IPS-11a (cell line): ENCODE measurements at regions not wholly inside any gene's neighbourhood (a gene's known extent, or its start where the extent isn't known, plus 50 kb on each side); places are given as distances from the start of the nearest gene placed in this dataset.
"Not testable (repeated sequence)": the region's sequence is repeated elsewhere in the genome, so short reads cannot be mapped to it uniquely, and the experiment has no call there.

Experiments
- H3K4me3 ChIP-seq: one replicate; pipeline ENCODE4 v1.5.1; 2013; ENCODE audit warnings: low read depth, low read length, control low read depth

DNA sequence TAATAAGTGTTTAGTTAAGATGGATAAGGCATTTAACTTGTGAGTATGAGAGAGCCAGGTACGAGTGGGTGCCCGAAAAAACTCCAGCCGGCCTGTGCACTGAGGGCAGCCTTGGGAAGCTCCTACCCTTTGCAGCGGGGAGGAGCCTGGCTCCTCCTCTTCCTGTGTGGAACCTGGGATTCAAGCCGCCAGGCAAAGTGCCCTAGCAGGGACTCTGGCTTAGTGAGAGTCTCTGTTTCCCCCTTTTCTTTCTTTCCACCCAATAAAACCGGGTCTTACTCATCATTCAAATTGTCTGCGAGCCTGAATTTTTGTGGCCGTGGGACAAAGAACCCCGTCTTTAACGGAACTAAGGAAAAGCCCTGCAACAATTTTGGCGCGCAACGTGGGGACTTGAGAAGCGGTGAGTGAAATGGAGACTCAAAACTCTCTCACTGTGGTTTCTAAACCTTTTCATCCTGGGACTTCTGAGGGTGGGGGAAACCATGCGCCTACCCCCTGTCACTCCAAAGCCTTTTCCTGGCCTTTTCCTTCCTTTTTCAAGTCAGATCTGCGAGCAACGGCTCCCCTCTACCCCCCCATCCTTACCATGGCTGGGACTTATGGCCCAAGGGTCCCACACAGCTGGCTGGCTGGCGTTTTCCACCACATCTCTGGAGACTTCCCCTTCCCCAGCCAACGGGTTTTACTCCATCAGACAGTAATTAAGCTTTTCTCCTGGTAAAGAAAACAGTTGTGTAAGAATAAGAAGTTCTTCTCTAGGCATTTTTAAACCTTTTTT is 535.7 kb upstream of the ACO1 start:
- H3K4me3 ChIP-seq = no peak overlapping the region

DNA sequence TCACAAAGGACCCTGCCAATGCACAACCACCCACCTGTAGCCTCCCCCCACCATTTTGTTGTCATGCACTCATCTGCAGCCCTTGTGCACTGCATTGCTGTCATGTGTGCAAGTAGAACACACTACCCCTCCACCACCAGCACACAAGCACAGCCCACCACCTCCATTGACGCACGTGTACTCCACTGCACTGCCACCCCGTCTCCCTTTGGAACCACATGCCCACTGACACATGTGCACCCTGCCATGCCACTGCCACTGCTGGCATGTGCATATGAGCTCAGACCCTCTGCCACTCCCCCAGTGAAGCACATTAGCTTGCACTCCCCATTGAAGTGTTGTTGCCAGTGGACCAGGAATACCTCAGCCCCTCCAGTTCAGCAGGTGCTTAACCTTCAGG is 530.3 kb upstream of the ACO1 start:
- H3K4me3 ChIP-seq = no peak overlapping the region

DNA sequence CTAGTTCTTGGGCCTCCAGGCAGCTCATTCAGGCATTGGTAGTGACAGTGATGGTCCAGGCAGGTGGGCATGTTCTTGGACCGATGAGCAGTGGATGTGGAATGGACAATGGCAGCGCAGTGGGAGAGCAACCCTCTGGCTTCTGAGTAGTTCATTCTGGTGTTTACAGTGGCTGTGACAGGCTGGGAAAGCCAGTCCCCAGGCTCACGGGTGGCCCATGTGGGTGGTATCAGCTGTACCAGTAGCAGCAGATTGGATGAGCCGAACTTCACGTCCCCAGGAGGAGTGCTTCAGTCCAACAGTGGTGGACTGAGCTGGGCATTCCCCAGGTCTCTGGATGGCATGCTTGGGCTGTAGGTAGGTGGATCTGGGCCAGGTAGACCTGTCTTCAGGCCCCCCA is 515.6 kb upstream of the ACO1 start:
- no peak overlapping the region for H3K4me3 ChIP-seq

DNA sequence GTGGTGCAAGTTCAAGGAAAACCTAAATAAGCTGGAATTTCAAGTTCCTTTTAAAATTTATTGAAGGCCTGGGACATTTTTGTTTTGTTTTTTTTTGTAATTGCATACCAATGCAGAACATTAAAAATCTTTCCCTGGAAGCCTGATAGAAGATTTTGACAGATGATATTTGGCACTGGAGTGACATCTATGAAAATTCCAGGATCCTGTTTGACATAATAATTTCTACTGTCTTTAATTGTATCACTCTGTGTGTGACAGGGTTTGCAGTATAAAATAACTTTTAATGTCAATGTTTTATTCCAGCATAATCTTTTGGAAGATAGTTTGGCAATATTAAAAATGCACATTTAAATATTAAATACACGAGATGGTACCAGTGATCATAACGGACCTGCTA is 514.2 kb upstream of the ACO1 start:
- H3K4me3 ChIP-seq = no peak overlapping the region

DNA sequence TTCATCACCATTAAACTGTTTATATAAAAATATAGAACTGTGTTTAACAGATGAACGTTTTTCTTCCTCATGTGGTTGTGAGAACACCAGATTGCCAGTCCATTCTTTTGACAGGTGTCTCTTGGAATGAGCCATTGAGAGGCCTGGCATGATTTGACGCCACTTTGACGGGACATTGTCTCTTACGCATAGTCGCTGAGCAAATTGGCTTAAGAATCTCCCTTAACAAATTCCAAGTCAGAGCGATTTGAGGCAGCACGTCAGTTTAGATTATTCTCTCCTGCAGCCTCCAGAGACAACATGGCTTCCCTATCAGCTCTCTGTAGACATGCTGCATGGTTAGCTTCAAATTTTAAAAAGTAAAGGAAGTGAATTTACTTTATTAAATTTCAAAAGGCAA is 510.7 kb upstream of the ACO1 start:
- no peak overlapping the region for H3K4me3 ChIP-seq

DNA sequence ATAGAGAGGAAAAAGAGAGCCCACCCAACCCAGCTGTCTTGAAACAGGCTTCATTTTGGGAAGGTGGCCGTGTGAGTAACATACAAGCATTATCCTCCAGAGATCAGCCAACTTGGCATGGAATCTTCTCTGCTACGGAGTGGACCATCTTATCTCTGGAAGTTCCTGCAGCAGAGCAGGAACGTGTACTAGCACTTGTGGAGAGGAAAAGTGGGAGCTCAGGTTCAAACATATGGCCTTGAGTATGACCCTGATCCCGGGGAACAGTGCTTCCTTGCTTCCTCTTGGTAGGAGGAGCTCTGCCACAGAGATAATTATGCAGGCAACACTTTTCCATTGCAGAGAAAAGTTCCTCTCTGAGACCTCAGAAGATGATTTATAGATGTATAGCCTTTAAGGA is 490.4 kb upstream of the ACO1 start:
- no peak overlapping the region for H3K4me3 ChIP-seq

- no peak overlapping the region for H3K4me3 ChIP-seq
These were observed 476.1 kb upstream of the ACO1 start for GRCh38 chr9:31908158-31908890.

DNA sequence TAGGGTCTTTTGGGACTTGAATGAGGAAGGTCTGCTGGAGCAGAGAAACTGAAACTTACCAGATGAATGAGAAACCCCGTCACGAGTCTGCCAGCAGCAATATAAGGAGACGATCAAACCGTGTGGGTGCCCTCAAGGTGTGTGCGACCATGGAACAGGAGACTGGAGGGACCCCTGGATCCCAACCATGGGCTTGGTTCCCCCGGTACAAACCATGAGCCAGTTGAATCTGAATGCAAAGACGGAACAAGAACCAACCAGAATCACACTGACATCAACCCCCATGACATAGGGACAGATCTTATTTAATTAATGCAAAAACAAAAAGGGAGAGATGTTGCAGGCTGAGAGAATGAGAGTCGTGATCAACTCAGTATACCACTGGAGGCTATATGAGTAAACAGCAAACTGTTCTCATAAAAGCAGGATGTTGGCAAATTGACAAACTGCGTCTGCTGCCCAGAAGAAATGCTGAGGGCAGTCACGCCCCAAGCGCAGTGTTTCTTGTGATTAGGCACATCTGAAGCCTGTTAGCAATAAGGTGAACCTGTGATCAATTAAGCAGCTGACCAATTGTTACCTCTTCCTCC is 475.5 kb upstream of the ACO1 start:
- H3K4me3 ChIP-seq = no peak overlapping the region

GRCh38 chr9:31912636-31913035 is 471.8 kb upstream of the ACO1 start:
- no peak overlapping the region for H3K4me3 ChIP-seq

- H3K4me3 ChIP-seq = no peak overlapping the region
These were observed 467.7 kb upstream of the ACO1 start for GRCh38 chr9:31916591-31917241.

DNA sequence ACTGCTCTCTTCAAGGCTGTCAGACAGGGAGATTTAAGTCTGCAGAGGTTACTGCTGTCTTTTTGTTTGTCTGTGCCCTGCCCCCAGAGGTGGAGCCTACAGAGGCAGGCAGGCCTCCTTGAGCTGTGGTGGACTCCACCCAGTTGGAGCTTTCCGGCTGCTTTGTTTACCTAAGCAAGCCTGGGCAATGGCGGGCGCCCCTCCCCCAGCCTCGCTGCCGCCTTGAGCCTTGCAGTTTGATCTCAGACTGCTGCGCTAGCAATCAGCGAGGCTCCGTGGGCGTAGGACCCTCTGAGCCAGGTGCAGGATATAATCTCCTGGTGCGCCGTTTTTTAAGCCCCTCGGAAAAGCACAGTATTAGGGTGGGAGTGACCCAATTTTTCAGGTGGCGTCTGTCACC is 446.7 kb upstream of the ACO1 start:
- not testable (repeated sequence) for H3K4me3 ChIP-seq

DNA sequence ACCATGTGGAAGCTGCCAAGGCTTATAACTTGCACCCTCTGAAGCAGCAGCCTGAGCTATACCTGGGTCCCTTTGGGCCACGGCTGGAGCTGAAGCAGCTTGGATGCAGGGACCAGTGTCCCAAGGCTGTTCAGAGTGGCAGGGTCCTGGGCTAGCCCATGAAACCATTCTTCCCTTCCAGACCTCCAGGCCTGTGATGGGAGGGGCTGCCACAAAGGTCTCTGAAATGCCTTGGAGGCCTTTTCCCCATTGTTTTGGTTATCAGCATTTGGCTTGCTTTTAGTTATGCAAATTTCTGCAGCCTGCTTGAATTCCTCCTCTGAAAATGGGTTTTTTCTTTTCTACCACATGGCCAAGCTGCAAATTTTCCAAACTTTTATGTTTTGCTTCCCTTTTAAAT is 433.7 kb upstream of the ACO1 start:
- H3K4me3 ChIP-seq = no peak overlapping the region

DNA sequence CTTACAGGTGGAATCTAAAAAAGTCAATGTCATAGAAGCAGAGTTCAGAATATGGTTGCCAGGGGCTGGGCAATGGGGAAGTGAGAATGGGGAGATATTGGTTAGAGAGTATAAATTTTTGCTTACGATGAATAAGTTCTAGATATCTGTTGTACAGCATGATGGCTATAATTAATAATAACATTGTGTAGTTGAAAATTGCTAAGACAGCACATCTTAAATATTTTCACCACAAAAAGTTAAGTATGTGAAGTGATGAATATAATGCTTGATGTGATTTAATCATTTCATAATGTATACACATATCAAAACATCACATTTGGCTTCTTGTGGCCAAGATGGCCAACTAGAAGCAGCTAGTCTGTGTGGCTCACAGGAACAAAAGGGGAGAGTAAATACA is 425.9 kb upstream of the ACO1 start:
- no peak overlapping the region for H3K4me3 ChIP-seq

- no peak overlapping the region for H3K4me3 ChIP-seq
These were observed 414.9 kb upstream of the ACO1 start for GRCh38 chr9:31969552-31969951.

GRCh38 chr9:31983895-31984294 is 400.5 kb upstream of the ACO1 start:
- H3K4me3 ChIP-seq = no peak overlapping the region

GRCh38 chr9:31996331-31996730 is 388.1 kb upstream of the ACO1 start:
- H3K4me3 ChIP-seq = no peak overlapping the region

DNA sequence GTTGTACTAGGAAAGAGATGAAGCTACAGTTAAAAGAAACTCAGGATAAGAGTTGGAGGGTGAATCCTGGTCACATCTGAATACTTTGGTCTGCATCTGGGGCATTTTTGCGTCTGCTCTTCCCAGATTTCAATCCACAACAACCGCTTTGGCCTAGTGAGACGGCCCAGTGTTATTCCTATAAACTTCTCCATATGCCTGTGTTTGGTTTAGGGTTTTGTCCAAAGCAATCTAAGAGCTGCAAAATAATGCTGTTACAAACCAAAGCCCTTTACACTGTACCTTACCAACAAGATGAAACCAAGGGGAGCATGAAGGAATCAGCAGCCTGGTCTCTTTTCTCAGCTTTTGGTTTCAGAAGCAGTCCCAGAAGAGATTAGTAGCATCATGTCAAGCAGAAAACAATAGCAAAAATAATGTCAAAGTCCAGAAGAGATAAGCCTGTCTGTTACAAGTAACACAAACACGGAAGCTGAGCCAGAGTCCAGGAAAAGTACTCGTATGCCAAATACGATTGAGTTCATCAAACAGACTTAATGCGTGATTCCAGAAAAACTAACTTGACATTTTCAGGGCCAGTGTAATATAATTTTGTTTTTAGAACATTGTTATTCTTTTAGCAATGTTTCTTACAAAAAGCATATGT is 379.9 kb upstream of the ACO1 start:
- no peak overlapping the region for H3K4me3 ChIP-seq

DNA sequence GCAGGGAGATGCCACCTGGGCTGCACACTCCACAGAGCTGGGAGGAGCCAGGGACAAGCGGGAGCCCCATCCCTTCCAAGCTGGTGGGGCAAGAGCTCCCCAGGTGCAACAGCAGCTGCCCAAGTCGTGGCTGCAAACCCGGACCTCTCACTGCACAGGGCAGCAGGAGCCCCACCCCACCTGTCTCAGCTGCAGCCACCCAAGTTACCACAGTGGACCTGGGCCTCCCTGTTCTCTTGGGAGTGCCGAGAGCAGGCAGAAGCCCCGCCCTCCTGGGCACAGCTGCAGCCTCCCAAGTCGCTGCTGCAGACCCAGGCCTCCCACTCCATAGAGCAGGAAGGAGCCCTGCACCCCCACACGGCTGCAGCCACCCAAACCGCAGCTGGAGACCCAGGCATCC is 374.1 kb upstream of the ACO1 start:
- H3K4me3 ChIP-seq = no peak overlapping the region

- H3K4me3 ChIP-seq = no peak overlapping the region
These were observed 373.4 kb upstream of the ACO1 start for GRCh38 chr9:32011049-32011448.

GRCh38 chr9:32015795-32016194 is 368.6 kb upstream of the ACO1 start:
- H3K4me3 ChIP-seq = no peak overlapping the region

GRCh38 chr9:32045513-32045912 is 338.9 kb upstream of the ACO1 start:
- H3K4me3 ChIP-seq = no peak overlapping the region
